IMR-90 (cell line): ENCODE measurements at regions not wholly inside any gene's neighbourhood (a gene's known extent, or its start where the extent isn't known, plus 50 kb on each side); places are given as distances from the start of the nearest gene placed in this dataset.

ENCODE experiments used
- ATAC-seq: fragments of 200-7000 bp; cut with Tn5 transposase; 2 replicates; pipeline ENCODE4 v1.9.1; 2020; ENCODE audit warnings: low read depth, mild to moderate bottlenecking, moderate library complexity
- BruUV-seq: library from RNA; stranded (reverse); fragments of 400-500 nt; replicated peaks from 2 replicates; lab custom pipeline; 2021; lab: Mats Ljungman, UMichigan
- CTCF ChIA-PET: fragments of 300-600 bp; formaldehyde crosslinking; extraction: SDS; loops from one replicate; lab custom pipeline; 2021; ENCODE audit warnings: antibody characterized with exemption; lab: Yijun Ruan, JAX
- POLR2A ChIA-PET: fragments of 300-600 bp; sonication (Branson Sonifier 250); formaldehyde crosslinking; loops from one replicate; lab custom pipeline; 2022; ENCODE audit warnings: antibody characterized with exemption; ENCODE audit not compliant: unreplicated experiment; lab: Charles Lee
- DNase-seq: peaks from one replicate; pipeline ENCODE4 v3.0.0; 2013
- H2AFZ ChIP-seq: replicated peaks from 2 replicates; pipeline ENCODE3; 2013; ENCODE audit warnings: low read length, mild to moderate bottlenecking; ENCODE audit not compliant: poor library complexity
- H2AK5ac ChIP-seq: 2 replicates; pipeline ENCODE4 v1.6.1; 2013; ENCODE audit warnings: low read depth, low read length, inconsistent platforms
- H2AK9ac ChIP-seq: replicated peaks from 2 replicates; pipeline ENCODE3; 2013; ENCODE audit warnings: mild to moderate bottlenecking, low read depth, low read length, moderate library complexity; ENCODE audit not compliant: poor library complexity
- H2BK120ac ChIP-seq: 2 replicates; pipeline ENCODE4 v1.6.1; 2013; ENCODE audit warnings: low read depth, low read length, inconsistent platforms
- H2BK15ac ChIP-seq: 3 replicates; pipeline ENCODE4 v1.6.1; 2013; ENCODE audit warnings: low read depth, low read length, inconsistent platforms
- H2BK20ac ChIP-seq: 2 replicates; pipeline ENCODE4 v1.6.1; 2013; ENCODE audit warnings: low read depth, mild to moderate bottlenecking, inconsistent platforms, low read length, moderate library complexity
- H2BK5ac ChIP-seq: 2 replicates; pipeline ENCODE4 v1.6.1; 2013; ENCODE audit warnings: mild to moderate bottlenecking, low read depth, low read length, inconsistent platforms; ENCODE audit not compliant: poor library complexity, severe bottlenecking
- H3K14ac ChIP-seq: replicated peaks from 2 replicates; pipeline ENCODE4 v1.6.1; 2013; ENCODE audit warnings: low read depth, low read length, inconsistent platforms
- H3K18ac ChIP-seq: 2 replicates; pipeline ENCODE4 v1.6.1; 2013; ENCODE audit warnings: low read depth, low read length, control low read depth
- H3K23ac ChIP-seq: 2 replicates; pipeline ENCODE4 v1.6.1; 2013; ENCODE audit warnings: low read depth, low read length, inconsistent platforms
- H3K27ac ChIP-seq: 2 replicates; pipeline ENCODE4 v1.5.1; 2013; ENCODE audit warnings: mild to moderate bottlenecking, control low read depth, low read length; ENCODE audit not compliant: insufficient read depth
- H3K27me3 ChIP-seq: 2 replicates; pipeline ENCODE4 v1.6.1; 2013; ENCODE audit warnings: low read length; ENCODE audit not compliant: control insufficient read depth, insufficient read depth
- H3K36me3 ChIP-seq: 2 replicates; pipeline ENCODE4 v1.6.1; 2013; ENCODE audit warnings: low read length, mixed read lengths; ENCODE audit not compliant: control insufficient read depth, insufficient read depth
- H3K4ac ChIP-seq: 2 replicates; pipeline ENCODE4 v1.6.1; 2013; ENCODE audit warnings: low read depth, low read length, inconsistent platforms
- H3K4me1 ChIP-seq: 2 replicates; pipeline ENCODE4 v1.6.1; 2013; ENCODE audit warnings: low read length, mixed read lengths; ENCODE audit not compliant: control insufficient read depth, insufficient read depth
- H3K4me2 ChIP-seq: 2 replicates; pipeline ENCODE4 v1.6.1; 2013; ENCODE audit warnings: low read depth, mild to moderate bottlenecking, control low read depth, low read length, moderate library complexity
- H3K4me3 ChIP-seq: 2 replicates; pipeline ENCODE4 v1.5.1; 2013; ENCODE audit warnings: low read depth, mild to moderate bottlenecking, control low read depth, low read length, moderate library complexity; ENCODE audit not compliant: insufficient read depth
- H3K56ac ChIP-seq: 2 replicates; pipeline ENCODE4 v1.6.1; 2013; ENCODE audit warnings: low read length, inconsistent platforms; ENCODE audit not compliant: insufficient read depth; ENCODE audit errors: extremely low read depth
- H3K79me1 ChIP-seq, 2 experiments: 2 replicates each; pipeline ENCODE4 v1.6.1; 2013; ENCODE audit warnings: low read length in 2 of 2, inconsistent platforms in 1 of 2, low read depth in 1 of 2
- H3K9ac ChIP-seq: 2 replicates; pipeline ENCODE4 v1.6.1; 2013; ENCODE audit warnings: low read depth, low read length, control low read depth
- H3K9me1 ChIP-seq: 2 replicates; pipeline ENCODE4 v1.6.1; 2013; ENCODE audit warnings: low read length, inconsistent platforms; ENCODE audit not compliant: insufficient read depth
- H3K9me3 ChIP-seq: 2 replicates; pipeline ENCODE4 v1.6.1; 2013; ENCODE audit warnings: low read length; ENCODE audit not compliant: control insufficient read depth, insufficient read depth
- H4K20me1 ChIP-seq: 2 replicates; pipeline ENCODE4 v1.6.1; 2013; ENCODE audit warnings: low read length, inconsistent platforms; ENCODE audit not compliant: insufficient read depth
- H4K5ac ChIP-seq: 2 replicates; pipeline ENCODE4 v1.6.1; 2013; ENCODE audit warnings: mild to moderate bottlenecking, low read depth, low read length, control low read depth
- H4K8ac ChIP-seq, 2 experiments: 2 replicates each; pipeline ENCODE4 v1.6.1; 2013; ENCODE audit warnings: low read depth in 2 of 2, low read length in 2 of 2, control low read depth in 1 of 2, inconsistent platforms in 1 of 2
- H4K91ac ChIP-seq: 2 replicates; pipeline ENCODE4 v1.6.1; 2013; ENCODE audit warnings: low read depth, low read length, inconsistent platforms; ENCODE audit not compliant: insufficient read depth
- MAFK ChIP-seq: IDR thresholded peaks from 2 replicates; pipeline ENCODE4 v1.6.1; 2012; ENCODE audit warnings: low read depth, low read length, improper control_type of control experiment
- WGBS, 2 experiments: methylation state at CpG; one replicate each; pipeline versions ENCODE4 v1.1.5 to v1.1.7; 2013; ENCODE audit warnings: missing lambda C conversion rate in 2 of 2; ENCODE audit not compliant: insufficient read length in 1 of 2; ENCODE audit errors: extremely low coverage in 2 of 2; 5-methylcytosine and 5-hydroxymethylcytosine counted together
- dilution Hi-C: fragments of 300-500 bp; cut with HindIII; formaldehyde crosslinking; loops from one replicate; pipeline ENCODE4 v1.14.3; 2018; ENCODE audit warnings: low sequenced_read_pairs; ENCODE audit not compliant: unreplicated experiment
- in situ Hi-C: fragments of 300-500 bp; cut with MboI; formaldehyde crosslinking; loops from 3 replicates; pipeline ENCODE4 v1.14.3; 2019; ENCODE audit warnings: low sequenced_read_pairs, inconsistent platforms, mixed read lengths
- intact Hi-C: fragments of 100-400 bp; cut with micrococcal nuclease; formaldehyde crosslinking; loops from 2 replicates; pipeline ENCODE4 v1.10.0; 2022
- TF ChIP-seq, protein P1 (sequence below): fragments of 150-350 bp; IDR thresholded peaks from 2 replicates; pipeline ENCODE4 v1.6.1; 2017; ENCODE audit warnings: mild to moderate bottlenecking, antibody characterized with exemption, low read length, low read depth

DNA sequence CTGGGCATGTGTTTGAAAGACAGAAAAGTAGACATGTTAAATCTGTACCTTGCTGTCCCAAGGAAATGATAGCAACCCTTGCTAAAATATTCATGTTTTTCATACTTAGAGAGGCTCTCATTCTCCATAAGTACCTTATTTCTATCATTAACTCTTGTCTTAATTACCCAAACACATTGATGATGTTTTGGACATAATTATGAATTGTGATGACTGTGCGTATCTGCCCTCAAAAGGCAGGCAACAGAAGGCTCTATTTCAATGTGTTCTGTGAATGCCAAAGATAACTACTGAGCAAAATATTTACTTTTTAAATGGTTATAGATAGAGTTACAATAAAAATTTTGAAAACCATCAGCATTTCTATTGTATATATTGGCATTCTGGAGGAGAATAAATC is 1263.8 kb downstream of the ZPLD1 start:
- Histone ChIP-seq H4K8ac (no peak overlapping the region), H3K56ac (no peak overlapping the region), H3K4me1 (no peaks in the 10 kb centered on the region), H4K91ac (no peak overlapping the region), H3K4me3 (no peak overlapping the region), H2AFZ (no peak overlapping the region), H2AK5ac (no peak overlapping the region), H3K18ac (no peak overlapping the region), H2AK9ac (no peak overlapping the region), H3K23ac (no peak overlapping the region), H4K5ac (no peak overlapping the region), H3K9me1 (no peaks in the 10 kb centered on the region), H3K9me3 (no peaks in the 10 kb centered on the region), H2BK15ac (no peak overlapping the region), H3K27ac (no peak overlapping the region), H3K27me3 (no peaks in the 10 kb centered on the region), H3K36me3 (no peaks in the 10 kb centered on the region), H3K79me1 (no peaks in the 10 kb centered on the region), H2BK20ac (no peak overlapping the region), H3K4me2 (no peak overlapping the region), H2BK120ac (no peak overlapping the region), H3K9ac (no peak overlapping the region), H3K14ac (no peak overlapping the region), H4K20me1 (no peaks in the 10 kb centered on the region), H3K4ac (no peak overlapping the region), H2BK5ac (no peak overlapping the region)
- ChIA-PET POLR2A (no interaction called here), CTCF (no interaction called here)
- ATAC-seq (no peak), DNase-seq (no peak)
- in situ Hi-C loops: no loop called here
- TF ChIP-seq, protein P1, sequence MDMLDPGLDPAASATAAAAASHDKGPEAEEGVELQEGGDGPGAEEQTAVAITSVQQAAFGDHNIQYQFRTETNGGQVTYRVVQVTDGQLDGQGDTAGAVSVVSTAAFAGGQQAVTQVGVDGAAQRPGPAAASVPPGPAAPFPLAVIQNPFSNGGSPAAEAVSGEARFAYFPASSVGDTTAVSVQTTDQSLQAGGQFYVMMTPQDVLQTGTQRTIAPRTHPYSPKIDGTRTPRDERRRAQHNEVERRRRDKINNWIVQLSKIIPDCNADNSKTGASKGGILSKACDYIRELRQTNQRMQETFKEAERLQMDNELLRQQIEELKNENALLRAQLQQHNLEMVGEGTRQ: no peak
- TF ChIP-seq MAFK: peak; percentile 64
- WGBS, 2 experiments: no CpG with 5 or more reads among the region's 1 CpG
- dilution Hi-C loops: no loop called here
- intact Hi-C loops: no loop called here
- no TSS peak for BruUV-seq
